MV-4-11 (cell line): ENCODE measurements at regions not wholly inside any gene's neighbourhood (a gene's known extent, or its start where the extent isn't known, plus 50 kb on each side); places are given as distances from the start of the nearest gene placed in this dataset.
"Not testable (repeated sequence)": the region's sequence is repeated elsewhere in the genome, so short reads cannot be mapped to it uniquely, and the experiment has no call there.

Experiments
- DNase-seq: peaks from one replicate; lab custom pipeline; 2025; lab: John Stamatoyannopoulos, UW

DNA sequence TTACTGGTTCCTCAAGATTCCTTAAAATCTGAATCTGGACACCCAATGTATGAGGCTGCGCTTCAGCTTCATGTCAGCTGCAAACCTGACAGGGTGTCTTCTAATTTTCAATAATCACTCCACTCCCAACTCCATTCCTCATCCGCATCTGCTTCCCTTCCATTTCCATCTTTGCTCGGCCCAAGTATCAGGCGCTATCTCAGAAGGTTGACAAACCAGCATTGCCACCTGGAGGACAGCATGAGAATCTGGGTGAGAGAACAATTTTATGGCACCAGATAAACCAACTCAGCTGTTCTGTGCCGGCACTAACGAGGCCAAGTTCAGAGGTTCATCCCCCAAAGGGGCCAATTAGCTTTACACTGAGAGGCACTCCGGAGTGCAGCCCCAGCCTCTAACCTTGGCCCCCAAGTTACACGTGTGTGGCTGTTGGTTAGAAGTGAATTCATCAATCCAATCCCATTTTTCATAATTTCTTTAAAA, 79.1 kb upstream of the LMO2 start:
- DNase-seq: peak; percentile 68

DNA sequence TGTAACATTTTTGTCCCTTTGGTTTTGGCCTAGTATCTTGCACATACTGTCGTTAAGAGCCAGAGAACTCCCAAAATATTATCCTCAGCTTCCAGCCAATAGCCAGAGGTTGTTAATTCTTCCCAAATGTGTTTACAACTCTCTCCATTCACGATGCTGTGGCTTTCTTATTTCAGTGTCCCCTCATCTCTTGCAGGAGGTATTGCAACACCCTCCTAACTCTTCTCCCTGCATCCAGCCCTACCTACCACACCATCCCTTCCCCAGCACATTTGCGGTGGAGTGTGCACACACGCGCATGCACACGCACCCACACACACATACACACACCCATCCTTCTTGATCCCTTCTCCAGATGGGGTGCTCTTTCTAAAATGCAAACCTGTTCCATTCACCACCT, 75.6 kb upstream of the LMO2 start:
- DNase-seq: peak; percentile 25

DNA sequence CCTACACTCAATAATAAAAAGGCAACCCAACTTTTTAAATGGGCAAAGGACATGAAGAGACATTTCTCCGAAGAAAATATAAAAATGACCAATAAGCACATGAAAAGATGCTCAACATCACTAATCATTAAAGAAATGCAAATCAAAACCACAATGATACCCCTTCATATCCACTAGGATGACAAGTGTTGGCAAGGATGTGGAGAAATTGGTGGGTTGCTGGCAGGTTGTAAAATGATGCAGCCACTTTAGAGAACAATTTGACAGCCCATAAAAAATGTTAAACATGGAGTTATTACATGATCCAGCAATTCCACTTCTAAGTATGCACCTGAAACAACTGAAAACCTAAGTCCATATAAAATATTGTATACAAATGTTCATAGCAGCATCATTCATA, 73.2 kb upstream of the LMO2 start:
- no peak for DNase-seq

DNA sequence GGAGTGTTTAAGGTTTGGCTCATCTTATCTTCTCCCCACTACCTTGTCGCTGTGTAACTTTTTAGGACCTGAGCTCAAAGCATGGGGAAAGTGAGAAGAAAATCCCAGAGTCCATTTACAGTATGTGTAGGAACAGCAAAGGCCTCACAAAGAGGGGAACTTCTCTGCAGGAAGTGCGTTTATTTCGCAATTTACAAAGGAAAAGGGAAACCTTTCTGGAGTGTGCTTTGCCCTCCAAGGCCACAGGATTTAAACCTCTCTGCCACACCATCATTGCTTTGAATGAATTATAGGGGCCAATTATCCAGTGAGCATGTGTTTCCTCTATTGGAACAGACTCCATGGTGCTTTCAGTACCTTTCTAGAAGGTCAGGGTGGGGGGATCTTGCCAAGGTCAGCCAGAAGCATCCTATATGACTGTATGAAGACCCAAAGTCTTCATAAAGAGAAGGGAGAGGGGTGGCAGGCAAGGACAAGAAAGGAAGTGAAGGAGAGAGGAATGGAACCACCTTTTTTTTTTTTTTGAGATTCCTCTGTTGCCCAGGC, 68.1 kb upstream of the LMO2 start:
- DNase-seq: peak; percentile 62

DNA sequence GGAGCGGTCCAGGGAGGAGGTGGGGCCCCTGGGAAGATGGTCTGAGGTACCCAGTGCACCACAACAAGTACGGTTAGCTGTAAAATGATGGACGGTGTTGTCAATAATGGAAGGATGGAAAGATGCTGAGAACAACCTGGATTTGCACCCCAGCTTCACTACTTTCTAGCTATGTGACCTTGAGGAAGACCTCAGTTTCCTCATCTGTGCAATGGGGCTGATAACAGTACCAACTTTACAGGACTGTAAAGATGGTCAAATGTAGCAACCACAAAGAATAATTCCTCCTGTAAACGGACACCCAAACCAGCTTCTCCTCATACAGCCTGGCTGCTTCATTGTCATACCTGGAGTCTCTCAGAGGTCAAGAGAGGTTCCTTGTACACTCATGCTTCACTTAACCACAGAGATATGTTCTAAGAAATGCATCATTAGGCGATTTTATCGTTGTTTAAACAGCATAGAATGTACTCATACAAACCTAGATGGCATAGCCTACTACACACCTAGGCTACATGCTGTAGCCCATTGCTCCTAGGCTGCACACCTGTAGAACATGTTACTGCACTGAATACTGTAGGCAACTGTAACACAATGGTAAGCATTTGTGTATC, 65.5 kb upstream of the LMO2 start:
- no peak for DNase-seq

DNA sequence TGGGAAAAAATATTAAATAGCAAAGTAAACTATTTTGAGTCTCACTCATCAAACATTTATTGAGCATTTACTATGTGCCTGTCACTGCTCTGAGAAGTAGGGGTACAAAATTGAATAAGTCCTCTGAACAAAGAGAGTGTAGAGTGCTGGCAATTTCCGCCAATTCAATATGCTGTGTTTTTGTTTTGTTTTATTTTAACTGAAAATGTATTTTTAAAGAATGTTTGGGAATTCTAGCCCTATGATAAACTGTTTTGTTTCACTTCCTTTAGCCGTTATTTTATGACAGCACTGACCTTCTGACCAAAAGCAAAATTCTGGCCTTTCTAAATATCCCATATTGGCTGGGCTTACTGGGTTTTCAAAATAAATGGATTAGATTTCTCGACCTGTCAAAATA, 64.7 kb upstream of the LMO2 start:
- peak; percentile 5 for DNase-seq

DNA sequence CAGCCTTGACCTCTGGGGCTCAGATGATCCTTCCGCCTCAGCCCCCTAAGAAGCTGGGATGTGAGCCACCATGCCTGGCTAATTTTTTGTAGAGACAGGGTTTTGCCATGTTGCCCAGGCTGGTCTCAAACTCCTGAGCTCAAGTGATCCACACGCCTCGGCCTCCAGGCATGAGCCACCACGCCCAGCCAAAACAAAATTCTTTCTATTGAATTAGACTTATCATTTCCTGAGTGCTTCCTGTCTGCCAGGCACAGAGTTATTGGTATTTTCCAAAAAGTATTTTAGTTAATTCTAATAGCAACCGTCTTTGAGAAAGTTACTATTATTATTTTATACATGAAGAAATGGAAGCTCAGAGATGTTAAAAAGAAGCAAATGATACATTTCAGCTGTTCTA, 61.4 kb upstream of the LMO2 start:
- no peak for DNase-seq

DNA sequence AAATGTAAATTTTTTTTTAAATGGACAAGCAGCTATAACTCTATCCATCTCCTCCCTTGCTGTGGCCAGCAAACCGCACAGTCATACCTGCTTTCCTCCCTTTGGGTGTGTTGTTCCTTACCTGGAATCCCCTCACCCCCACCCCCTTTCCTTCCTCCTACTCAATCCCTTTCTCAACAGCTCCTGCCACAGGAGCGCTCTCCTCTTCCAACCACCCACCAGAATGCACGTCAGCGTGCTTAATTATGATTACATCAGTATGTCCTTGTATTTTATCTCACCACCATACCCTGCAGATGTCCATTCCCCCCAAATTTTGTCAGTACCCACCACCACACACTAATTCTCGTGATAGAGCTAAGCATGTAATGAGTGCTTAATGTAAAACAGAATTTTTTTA, 60.9 kb upstream of the LMO2 start:
- DNase-seq: no peak

DNA sequence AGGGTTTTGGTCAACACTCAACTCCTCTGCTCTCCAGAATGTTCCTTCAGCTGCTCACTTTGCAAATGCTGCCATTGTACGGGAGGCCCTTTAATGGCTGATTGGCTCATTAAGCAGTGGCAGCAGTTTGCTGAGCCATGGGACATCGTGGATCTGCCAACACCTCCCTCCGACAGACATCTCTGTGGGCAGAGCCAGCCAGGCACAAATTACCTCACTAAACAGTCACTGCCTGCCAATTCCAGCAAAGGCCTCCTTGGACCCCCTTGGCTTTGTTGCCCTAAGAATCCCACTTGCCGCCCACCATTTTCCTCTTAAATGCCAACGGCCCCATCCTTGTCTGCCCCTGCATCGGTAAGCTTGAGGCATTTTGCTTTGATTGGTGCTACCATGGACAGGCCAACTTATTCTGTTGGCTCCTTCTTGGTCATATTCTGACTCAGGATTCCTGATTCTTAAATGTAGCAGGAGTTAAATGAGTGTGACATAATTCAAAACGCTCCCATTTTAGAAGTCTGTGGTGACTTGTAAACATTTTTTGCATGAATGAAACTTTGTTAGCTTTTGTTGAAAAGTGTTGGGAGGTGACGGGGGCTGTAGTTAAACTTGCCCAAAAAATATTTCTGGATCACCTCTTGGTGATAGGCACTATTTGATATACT, 57.5 kb upstream of the LMO2 start:
- no peak for DNase-seq

DNA sequence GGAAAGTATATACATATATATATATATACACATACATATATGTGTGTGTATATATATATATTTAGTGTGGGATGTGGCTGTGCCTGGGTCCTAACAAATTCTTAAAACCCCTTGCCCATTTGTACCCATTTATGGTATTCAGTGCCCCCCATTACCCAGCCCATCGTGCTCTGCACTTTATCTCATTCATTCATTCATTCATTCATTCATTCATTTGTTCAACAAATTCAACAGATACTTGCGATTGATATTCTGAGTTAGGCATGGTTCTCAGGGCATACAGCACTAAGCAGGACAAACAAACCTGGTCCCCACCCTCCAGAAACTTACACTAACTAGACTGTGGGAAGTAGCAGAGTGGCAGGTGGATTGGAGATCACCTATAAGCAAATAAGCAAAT, 56.6 kb upstream of the LMO2 start:
- DNase-seq: no peak

DNA sequence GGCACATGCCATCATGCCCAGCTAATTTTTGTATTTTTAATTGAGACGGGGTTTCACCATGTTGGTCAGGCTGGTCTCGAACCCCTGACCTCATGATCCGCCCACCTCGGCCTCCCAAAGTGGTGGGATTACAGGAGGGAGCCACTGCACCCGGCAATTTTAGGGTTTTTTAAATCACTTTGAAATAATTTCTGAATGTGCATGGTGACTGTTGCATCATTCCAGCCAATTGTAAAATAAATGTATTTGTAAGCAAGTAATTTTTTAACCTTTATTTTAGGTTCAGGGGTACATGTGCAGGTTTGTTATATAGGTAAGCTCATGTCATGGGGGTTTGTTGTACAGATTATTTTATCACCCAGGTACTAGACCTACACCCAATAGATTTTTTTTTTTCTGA, 56.0 kb upstream of the LMO2 start:
- DNase-seq: not testable (repeated sequence)

DNA sequence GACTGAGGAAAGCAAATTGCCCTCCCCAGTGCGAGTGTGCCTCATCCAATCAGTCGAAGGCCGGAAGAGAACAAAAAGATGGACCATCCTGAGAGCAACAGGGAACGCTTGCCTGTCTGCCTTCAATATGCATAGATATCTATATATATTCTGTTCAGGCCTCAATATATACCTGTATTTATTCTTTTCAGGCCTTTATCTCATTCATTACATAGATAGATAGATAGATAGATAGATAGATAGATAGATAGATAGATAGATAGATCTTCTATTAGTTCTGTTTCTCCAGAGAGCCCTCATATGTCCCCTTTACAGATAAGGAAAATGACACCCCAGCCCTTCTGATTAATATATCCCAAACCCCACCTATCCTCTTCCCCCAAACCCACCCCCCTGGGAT, 55.1 kb upstream of the LMO2 start:
- DNase-seq: no peak

DNA sequence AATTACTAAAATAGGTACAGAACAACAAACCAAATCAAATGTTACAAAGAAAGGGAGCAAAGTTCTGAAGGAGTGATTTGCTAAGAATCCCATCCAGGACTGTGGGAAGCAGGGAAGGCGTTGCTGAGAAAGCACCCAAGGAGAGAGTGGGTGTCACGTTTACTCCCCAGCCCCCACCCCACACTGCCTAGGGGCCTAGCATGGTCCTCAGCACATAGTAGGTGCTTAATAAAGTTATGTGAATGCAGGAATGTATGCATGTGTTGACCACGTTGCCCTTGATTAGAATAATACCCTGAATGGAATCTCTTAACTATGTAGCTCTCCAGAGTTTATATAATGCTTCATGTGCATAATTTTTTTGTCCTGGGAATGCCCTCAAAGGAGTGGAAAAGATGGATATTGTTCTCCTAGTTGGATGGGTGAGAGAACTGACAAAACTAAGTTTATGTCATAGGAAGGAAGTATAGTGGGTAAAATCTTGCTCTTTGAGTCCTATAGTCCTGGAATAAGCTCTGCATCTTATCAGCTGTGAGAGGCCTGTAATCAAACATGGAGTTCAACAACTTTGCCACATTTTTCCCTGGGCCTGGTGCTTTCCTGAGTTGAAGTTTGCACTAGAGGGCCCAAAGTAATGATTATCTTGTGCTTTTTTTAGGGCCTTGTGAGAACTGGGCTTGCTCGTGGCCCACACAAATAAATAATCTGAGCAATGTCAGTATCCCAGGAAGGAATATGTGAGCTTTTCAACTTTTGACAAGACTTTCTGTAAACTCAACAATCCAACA, 53.8 kb upstream of the LMO2 start:
- no peak for DNase-seq

DNA sequence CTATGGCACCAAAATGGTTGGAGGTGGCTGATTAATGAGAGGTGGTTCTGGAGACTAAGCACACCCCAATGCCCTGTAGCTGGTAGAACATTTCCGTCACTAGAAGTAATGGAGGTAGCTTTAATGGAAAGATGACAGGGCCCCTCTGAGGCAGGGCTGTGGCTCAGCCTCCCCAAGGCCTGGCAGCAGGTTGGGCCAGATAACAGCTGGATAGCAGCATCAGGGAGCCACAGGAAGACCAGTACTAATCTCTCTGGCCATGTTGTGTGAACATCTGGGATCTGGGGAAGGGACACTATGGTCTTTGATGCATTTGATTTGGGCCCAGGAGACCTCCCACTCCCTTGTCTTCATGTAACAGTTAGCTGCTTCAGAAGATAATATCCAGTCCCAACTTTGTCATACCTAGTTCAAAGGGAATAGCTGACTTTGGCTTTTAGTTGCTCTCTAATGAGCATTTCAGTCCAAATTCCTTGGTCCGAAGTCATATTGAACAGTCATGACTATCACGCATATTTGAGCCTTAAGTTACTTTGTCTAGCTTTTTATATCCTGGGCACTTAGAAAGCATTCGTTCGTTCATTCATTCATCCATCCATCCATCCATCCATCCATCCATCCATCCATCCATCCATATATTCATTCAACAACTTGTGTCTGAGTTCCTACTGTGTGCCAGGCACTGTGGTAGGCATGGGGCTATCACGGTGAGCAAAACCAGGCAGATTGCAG, 53.0 kb upstream of the LMO2 start:
- no peak for DNase-seq

DNA sequence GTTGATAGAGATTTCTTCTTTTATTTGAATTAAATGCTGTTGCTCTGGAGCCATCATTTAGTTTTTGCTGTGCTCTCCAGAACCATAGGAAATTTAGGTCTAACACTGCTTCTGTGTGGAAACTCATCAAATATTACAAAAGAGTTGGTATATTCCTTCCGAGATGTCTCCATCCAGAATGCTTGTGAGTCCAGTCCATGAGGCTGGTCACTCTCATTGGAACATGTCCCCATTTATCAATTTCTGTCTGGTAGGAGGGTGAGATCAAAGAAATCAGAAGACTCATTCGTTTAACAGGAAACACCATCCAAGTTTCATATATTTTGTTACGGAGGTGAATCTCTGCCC, 52.4 kb upstream of the LMO2 start:
- DNase-seq: no peak

DNA sequence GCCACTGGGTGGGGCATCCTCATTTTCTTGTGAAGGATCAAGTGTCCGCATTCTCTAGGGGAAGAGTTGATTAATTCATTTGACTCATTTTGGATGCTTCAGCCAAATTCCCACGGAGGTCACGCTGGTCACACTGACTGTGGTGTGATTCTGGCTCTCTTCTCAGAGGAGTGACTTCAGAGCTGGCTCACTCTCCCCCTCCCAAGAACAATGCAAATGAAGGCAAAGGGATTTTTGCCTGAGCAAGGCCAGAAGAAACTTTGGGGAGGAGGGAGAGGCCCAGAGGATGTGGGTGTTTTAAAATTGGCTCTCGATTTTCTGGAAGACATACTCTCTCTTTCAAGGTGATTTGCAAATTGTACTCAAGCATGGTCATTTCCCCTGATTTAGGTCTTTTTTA, 51.1 kb upstream of the LMO2 start:
- no peak for DNase-seq

DNA sequence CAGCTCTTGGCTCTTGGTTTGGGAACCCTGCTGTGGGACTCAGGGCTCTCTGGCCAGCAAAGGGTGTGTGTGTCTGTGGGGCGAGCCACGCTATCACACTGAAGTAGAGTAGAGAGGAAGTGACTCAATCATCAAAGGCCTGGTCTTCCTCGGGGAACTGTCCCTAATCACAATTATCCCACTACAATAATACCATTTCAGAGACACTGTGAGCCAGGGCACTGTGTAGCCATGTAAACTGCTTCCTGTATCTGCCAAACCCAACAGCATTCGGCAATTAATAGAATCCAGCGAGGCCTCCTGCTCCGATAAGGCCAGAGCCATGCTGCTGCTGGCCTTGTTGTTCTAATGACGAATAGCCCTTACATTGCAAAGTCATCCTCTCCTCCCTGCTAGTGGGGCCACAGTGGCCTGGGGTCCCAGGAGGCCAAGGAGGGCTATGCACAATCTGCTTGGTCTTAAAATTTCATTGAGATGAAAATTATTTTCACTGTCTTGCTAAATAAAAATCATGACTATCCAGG, 49.8 kb upstream of the LMO2 start:
- peak; percentile 70 for DNase-seq
